ENCODE measurements at regions not wholly inside any gene's neighbourhood (a gene's known extent, or its start where the extent isn't known, plus 50 kb on each side); places are given as distances from the start of the nearest gene placed in this dataset.

DNA sequence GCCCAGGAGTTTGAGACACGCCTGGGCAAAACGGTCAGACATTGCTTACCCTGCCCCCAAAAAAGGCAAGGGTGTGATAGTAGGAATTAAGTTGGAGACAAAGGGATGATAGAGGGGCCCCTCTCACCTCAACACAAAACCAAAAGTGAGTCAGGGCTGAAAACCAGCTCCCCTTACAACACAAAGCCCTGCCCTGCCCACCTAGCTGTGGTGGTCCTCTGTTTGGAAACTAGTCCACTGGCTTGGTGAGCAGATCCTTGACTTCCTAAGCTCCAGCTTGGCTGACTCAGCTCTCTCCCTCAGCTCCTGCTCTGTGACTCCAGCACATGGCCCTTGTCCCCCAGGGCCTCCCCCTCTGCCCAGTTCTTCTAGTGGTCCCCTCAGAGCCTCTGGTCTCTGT lies 603.8 kb downstream of the PTPRC start:
- no peak for TF ChIP-seq EZH2 (IDR thresholded peaks at IDR 0.05; ENCODE audit: borderline replicate concordance, low read length)
- TF ChIP-seq, protein P1, sequence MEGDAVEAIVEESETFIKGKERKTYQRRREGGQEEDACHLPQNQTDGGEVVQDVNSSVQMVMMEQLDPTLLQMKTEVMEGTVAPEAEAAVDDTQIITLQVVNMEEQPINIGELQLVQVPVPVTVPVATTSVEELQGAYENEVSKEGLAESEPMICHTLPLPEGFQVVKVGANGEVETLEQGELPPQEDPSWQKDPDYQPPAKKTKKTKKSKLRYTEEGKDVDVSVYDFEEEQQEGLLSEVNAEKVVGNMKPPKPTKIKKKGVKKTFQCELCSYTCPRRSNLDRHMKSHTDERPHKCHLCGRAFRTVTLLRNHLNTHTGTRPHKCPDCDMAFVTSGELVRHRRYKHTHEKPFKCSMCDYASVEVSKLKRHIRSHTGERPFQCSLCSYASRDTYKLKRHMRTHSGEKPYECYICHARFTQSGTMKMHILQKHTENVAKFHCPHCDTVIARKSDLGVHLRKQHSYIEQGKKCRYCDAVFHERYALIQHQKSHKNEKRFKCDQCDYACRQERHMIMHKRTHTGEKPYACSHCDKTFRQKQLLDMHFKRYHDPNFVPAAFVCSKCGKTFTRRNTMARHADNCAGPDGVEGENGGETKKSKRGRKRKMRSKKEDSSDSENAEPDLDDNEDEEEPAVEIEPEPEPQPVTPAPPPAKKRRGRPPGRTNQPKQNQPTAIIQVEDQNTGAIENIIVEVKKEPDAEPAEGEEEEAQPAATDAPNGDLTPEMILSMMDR (IDR thresholded peaks at IDR 0.05; ENCODE audit: low read length) = no peak

Measured in OCI-LY1 (cell line).